Gastrocnemius medialis (tissue), 4 donors: ENCODE measurements at regions not wholly inside any gene's neighbourhood (a gene's known extent, or its start where the extent isn't known, plus 50 kb on each side); places are given as distances from the start of the nearest gene placed in this dataset.

Experiments
- POLR2A ChIP-seq, 2 donors: fragments of 450-650 bp; IDR thresholded peaks; one replicate each; pipeline ENCODE4 v1.6.1; 2017; ENCODE audit warnings: antibody characterized with exemption in 2 of 2, mild to moderate bottlenecking in 2 of 2, moderate library complexity in 2 of 2
- TF ChIP-seq, protein P1 (sequence below), 5 experiments: fragments of 450-650 bp in 3 of 5; fragments of 200-600 bp in 2 of 5; sonication (generic) in 2 of 5; IDR thresholded peaks in 4 of 5; conservative IDR thresholded peaks in 1 of 5; 1 replicate in 4 of 5; 2 replicates in 1 of 5; pipeline ENCODE4 v1.5.1; 2016 to 2019; ENCODE audit warnings: antibody characterized with exemption in 5 of 5, mild to moderate bottlenecking in 3 of 5, moderate library complexity in 3 of 5

DNA sequence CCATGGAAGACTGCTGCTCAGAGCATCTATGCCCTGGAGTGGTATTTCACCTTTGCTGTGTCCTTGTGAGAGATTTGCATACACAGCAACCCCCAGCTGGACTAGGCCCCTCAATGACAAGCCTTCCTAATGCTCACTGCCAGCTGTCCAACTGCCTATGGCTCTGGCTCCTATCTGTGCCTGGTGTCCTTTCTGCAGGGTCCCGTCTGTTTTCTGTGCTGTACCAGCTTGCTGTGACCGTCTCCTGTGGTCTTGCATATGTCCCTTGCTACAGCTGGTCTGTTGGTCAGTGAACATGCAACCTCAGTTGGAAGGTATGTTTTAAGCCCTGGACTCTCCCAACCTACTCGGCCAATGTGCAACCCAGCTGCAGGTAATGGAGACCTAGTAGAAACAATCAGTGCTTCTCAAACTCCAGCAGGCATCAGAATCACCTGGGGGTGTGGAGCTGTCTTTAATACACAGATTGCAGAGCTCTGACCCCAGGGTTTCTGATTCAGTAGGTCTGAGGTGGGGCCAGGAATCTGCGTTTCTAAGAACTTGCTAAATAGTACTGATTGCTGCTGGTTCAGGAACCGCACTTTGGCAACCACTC is 306.4 kb upstream of the ZNF32 start:
- TF ChIP-seq, protein P1, sequence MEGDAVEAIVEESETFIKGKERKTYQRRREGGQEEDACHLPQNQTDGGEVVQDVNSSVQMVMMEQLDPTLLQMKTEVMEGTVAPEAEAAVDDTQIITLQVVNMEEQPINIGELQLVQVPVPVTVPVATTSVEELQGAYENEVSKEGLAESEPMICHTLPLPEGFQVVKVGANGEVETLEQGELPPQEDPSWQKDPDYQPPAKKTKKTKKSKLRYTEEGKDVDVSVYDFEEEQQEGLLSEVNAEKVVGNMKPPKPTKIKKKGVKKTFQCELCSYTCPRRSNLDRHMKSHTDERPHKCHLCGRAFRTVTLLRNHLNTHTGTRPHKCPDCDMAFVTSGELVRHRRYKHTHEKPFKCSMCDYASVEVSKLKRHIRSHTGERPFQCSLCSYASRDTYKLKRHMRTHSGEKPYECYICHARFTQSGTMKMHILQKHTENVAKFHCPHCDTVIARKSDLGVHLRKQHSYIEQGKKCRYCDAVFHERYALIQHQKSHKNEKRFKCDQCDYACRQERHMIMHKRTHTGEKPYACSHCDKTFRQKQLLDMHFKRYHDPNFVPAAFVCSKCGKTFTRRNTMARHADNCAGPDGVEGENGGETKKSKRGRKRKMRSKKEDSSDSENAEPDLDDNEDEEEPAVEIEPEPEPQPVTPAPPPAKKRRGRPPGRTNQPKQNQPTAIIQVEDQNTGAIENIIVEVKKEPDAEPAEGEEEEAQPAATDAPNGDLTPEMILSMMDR (IDR thresholded peaks at IDR 0.05 in 4 of 5, conservative IDR thresholded peaks at IDR 0.05 in 1 of 5): no peak
- no peak for TF ChIP-seq POLR2A (IDR thresholded peaks at IDR 0.05)
